NT2/D1 (cell line): ENCODE measurements at regions not wholly inside any gene's neighbourhood (a gene's known extent, or its start where the extent isn't known, plus 50 kb on each side); places are given as distances from the start of the nearest gene placed in this dataset.
"Not testable (repeated sequence)": the region's sequence is repeated elsewhere in the genome, so short reads cannot be mapped to it uniquely, and the experiment has no call there.

Experiments used
- SUZ12 ChIP-seq: IDR thresholded peaks from 2 replicates; pipeline ENCODE4 v1.6.1; 2011; ENCODE audit not compliant: insufficient read length, insufficient read depth; ENCODE audit errors: extremely low read depth
- YY1 ChIP-seq: IDR thresholded peaks from 2 replicates; pipeline ENCODE4 v1.6.1; 2011; ENCODE audit not compliant: insufficient read length, insufficient read depth
- ZNF274 ChIP-seq: IDR thresholded peaks from 2 replicates; pipeline ENCODE4 v1.6.1; 2011; ENCODE audit warnings: mild to moderate bottlenecking, low read depth, low read length

- TF ChIP-seq ZNF274, YY1, SUZ12: not testable (repeated sequence)
These were observed 104.1 kb upstream of the HCCS start for GRCh38 chrX:11007076-11007475.
